ENCODE measurements at regions not wholly inside any gene's neighbourhood (a gene's known extent, or its start where the extent isn't known, plus 50 kb on each side); places are given as distances from the start of the nearest gene placed in this dataset.

GRCh38 chr5:143581649-143582048, 178.2 kb upstream of the NR3C1 start:
- DNase-seq = no peak

- DNase-seq = no peak
Measured at GRCh38 chr5:143581147-143581546, 177.7 kb upstream of the NR3C1 start.

GRCh38 chr5:143576711-143577484, 173.4 kb upstream of the NR3C1 start:
- DNase-seq = no peak

- no peak for DNase-seq
Measured at GRCh38 chr5:143575286-143575685, 171.8 kb upstream of the NR3C1 start.

- no peak for DNase-seq
Measured at GRCh38 chr5:143574236-143574635, 170.8 kb upstream of the NR3C1 start.

GRCh38 chr5:143573568-143574170, 170.2 kb upstream of the NR3C1 start:
- no peak for DNase-seq

- DNase-seq = no peak
Measured at GRCh38 chr5:143572671-143573070, 169.2 kb upstream of the NR3C1 start.

GRCh38 chr5:143571642-143572624, 168.4 kb upstream of the NR3C1 start:
- no peak for DNase-seq

- DNase-seq = no peak
Measured at GRCh38 chr5:143570989-143571388, 167.5 kb upstream of the NR3C1 start.

- DNase-seq = no peak
Measured at GRCh38 chr5:143569722-143570567, 166.5 kb upstream of the NR3C1 start.

GRCh38 chr5:143569213-143569701, 165.8 kb upstream of the NR3C1 start:
- DNase-seq = no peak

GRCh38 chr5:143567583-143568504, 164.4 kb upstream of the NR3C1 start:
- no peak for DNase-seq

GRCh38 chr5:143566139-143566538, 162.7 kb upstream of the NR3C1 start:
- DNase-seq = no peak

GRCh38 chr5:143564417-143564816, 160.9 kb upstream of the NR3C1 start:
- no peak for DNase-seq

GRCh38 chr5:143562935-143563334, 159.4 kb upstream of the NR3C1 start:
- no peak for DNase-seq

- DNase-seq = no peak
Measured at GRCh38 chr5:143561219-143561618, 157.7 kb upstream of the NR3C1 start.

GRCh38 chr5:143560378-143560777, 156.9 kb upstream of the NR3C1 start:
- DNase-seq = no peak

- DNase-seq = no peak
Measured at GRCh38 chr5:143559586-143560109, 156.2 kb upstream of the NR3C1 start.

- no peak for DNase-seq
Measured at GRCh38 chr5:143558048-143558447, 154.6 kb upstream of the NR3C1 start.

- peak; percentile 54 for DNase-seq
Measured at GRCh38 chr5:143557061-143557818, 153.8 kb upstream of the NR3C1 start.

All from NCI-H1092 treated with DMSO at 0.1 percent for 48 hours (cell line).